GM12891 (cell line): ENCODE measurements at regions not wholly inside any gene's neighbourhood (a gene's known extent, or its start where the extent isn't known, plus 50 kb on each side); places are given as distances from the start of the nearest gene placed in this dataset.
"Not testable (repeated sequence)": the region's sequence is repeated elsewhere in the genome, so short reads cannot be mapped to it uniquely, and the experiment has no call there.

Experiments used
- DNase-seq: peaks from one replicate; pipeline ENCODE4 v3.0.0; 2011; ENCODE audit warnings: low spot score; ENCODE audit not compliant: insufficient read length
- FAIRE-seq: peaks from 2 replicates; lab custom pipeline; 2011; peaks lifted over from hg19 to GRCh38; lab: Jason Lieb, UNC
- PAX5 ChIP-seq: IDR thresholded peaks from 2 replicates; pipeline ENCODE4 v1.6.1; 2011; ENCODE audit warnings: low read length, moderate library complexity, mild to moderate bottlenecking; ENCODE audit not compliant: insufficient read depth, severe bottlenecking
- POLR2A ChIP-seq: IDR thresholded peaks from 2 replicates; pipeline ENCODE4 v1.6.1; 2011; ENCODE audit warnings: low read depth, low read length, control low read depth
- POLR2AphosphoS5 ChIP-seq: IDR thresholded peaks from 2 replicates; pipeline ENCODE4 v1.6.1; 2011; ENCODE audit warnings: low read depth, low read length, control low read depth
- POU2F2 ChIP-seq: IDR thresholded peaks from 2 replicates; pipeline ENCODE4 v1.6.1; 2011; ENCODE audit warnings: low read depth, mild to moderate bottlenecking, control low read depth, low read length, moderate library complexity
- SPI1 ChIP-seq: IDR thresholded peaks from 2 replicates; pipeline ENCODE4 v1.6.1; 2011; ENCODE audit warnings: low read depth, low read length, control low read depth
- TAF1 ChIP-seq: IDR thresholded peaks from 2 replicates; pipeline ENCODE4 v1.6.1; 2011; ENCODE audit warnings: low read depth, low read length, control low read depth

DNA sequence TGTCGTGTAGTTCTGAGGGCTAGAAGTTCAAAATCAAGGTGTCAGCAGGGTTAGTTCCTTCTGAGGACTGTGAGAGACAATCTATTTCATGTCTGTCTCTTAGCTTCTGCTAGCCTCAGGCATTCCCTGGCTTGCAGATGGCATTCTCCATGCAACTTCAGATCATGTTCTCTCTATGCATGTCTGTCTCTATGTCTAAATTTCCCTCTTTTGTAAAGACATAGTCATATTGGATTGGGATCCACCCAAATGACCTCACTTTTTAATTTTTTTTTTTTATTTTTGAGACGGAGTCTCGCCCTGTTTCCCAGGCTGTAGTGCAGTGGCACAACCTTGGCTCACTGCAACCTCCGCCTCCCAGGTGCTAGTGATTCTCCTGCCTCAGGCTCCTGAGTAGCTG, 104.6 kb downstream of the RAP2B start:
- TF ChIP-seq TAF1 = no peak
- TF ChIP-seq SPI1 = no peak
- TF ChIP-seq PAX5 = no peak
- TF ChIP-seq POLR2A = no peak
- TF ChIP-seq POLR2AphosphoS5 = no peak
- TF ChIP-seq POU2F2 = no peak
- FAIRE-seq (no peak), DNase-seq (no peak)

DNA sequence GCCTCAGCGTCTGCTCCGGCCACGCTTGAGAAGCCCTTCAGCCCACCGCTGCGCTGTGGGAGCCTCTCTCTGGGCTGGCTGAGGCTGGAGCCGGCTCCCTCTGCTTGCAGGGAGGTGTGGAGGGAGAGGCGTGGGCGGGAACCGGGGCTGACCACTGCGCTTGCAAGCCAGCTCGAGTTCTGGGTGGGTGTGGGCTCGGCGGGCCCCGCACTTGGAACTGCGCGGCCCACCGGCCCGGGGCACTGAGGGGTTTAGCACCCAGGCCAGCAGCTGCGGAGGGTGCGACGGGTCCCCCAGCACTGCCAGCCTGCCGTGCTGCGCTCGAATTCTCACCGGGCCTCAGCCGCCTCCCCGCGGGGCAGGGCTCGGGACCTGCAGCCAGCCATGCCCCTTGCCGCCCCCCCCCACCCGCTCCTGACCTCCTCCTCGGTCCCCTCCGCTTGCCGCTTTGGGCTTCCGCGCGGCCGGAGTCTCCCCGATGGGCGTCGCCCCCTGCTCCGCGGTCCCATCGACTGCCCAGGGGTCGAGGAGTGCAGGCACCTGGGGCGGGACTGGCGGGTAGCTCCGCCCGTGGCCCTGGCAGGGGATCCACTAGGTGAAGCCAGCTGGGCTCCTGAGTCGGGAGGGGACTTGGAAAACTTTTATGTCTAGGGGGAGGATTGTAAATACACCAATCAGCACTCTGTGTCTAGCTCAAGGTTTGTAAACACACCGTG, 106.7 kb downstream of the RAP2B start:
- TF ChIP-seq POLR2AphosphoS5 = no peak
- TF ChIP-seq TAF1 = no peak
- no peak for TF ChIP-seq PAX5
- TF ChIP-seq POLR2A = no peak
- no peak for TF ChIP-seq SPI1
- TF ChIP-seq POU2F2 = no peak
- FAIRE-seq = no peak
- DNase-seq = no peak

GRCh38 chr3:153269730-153270129, 107.7 kb downstream of the RAP2B start:
- DNase-seq = no peak
- TF ChIP-seq TAF1 (no peak), POU2F2 (no peak), SPI1 (no peak), POLR2A (no peak), POLR2AphosphoS5 (no peak), PAX5 (no peak)
- no peak for FAIRE-seq

DNA sequence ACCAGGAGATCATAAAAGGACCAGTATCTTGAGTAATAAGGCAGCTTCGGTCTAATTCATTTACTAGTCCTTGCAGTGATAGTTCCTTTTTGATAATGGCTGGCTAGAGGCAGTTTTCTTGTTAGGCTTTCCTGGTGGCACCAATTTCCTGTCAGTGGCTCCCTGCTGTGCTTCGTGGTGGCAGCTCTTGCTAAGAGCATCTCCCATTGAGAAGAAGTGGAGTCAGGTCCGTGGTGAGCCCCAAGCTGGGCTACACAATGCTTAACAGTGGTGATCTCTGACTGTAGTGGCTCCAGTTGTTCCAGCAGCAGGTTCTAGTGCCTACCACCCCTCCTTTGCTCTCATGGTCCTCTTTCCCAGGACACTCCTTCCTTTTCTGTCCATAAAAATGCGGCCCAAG, 111.2 kb downstream of the RAP2B start:
- FAIRE-seq (no peak), DNase-seq (no peak)
- TF ChIP-seq TAF1 (no peak), POLR2AphosphoS5 (no peak), POU2F2 (no peak), SPI1 (no peak), PAX5 (no peak), POLR2A (no peak)

- DNase-seq = no peak
- TF ChIP-seq PAX5 (no peak), SPI1 (no peak), POLR2A (no peak), POU2F2 (no peak), POLR2AphosphoS5 (no peak), TAF1 (no peak)
Measured at GRCh38 chr3:153273767-153274435, 111.9 kb downstream of the RAP2B start.

DNA sequence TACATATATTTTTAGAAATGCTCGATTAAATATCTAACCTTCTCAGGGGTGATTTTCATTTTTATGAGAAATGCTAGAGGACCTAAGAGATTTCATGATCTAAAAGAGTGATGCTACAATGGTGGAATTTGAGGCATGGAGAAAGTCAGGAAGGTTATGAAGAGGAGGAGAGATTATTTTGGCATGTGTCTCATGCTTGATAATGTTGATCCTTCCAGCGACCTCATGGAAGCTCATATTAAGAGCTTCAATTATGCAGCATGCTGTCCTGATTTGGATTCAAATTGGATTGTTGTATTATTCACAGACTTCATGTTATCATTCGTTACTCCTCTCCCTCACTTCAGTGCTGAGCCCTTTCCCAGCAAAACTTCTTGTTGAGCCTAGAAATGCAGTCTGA, 112.5 kb downstream of the RAP2B start:
- TF ChIP-seq PAX5 = no peak
- TF ChIP-seq POU2F2 = no peak
- no peak for TF ChIP-seq POLR2AphosphoS5
- no peak for TF ChIP-seq POLR2A
- no peak for TF ChIP-seq TAF1
- TF ChIP-seq SPI1 = no peak
- FAIRE-seq (no peak), DNase-seq (no peak)

More at GRCh38 chr3:153273767-153274435, 111.9 kb downstream of the RAP2B start:
- FAIRE-seq = no peak

GRCh38 chr3:153275514-153275913, 113.5 kb downstream of the RAP2B start:
- TF ChIP-seq POU2F2 (no peak), TAF1 (no peak), SPI1 (no peak), POLR2A (no peak), PAX5 (no peak)
- no peak for DNase-seq
- no peak for FAIRE-seq

DNA sequence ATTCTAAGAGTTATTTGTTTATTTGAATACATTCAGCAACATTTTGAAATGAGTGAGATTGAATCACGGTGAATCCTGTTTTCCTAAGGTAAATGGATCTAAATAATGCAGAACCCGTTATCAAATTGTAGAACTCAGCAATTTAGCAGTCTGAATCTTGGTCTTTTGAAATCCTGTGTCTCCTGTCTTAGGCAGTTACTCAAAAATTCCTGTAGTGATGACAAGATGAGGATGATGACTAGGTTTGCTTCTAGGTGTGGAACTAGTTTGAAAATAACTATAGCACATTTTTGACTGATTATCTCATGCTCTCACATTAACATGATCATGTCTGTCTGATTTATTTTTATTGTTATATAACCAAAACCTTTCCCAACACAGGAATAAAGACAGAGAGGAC, 115.0 kb downstream of the RAP2B start:
- no peak for DNase-seq
- FAIRE-seq = no peak
- no peak for TF ChIP-seq PAX5
- no peak for TF ChIP-seq POLR2A
- TF ChIP-seq TAF1 = no peak
- TF ChIP-seq POU2F2 = no peak
- TF ChIP-seq POLR2AphosphoS5 = no peak
- TF ChIP-seq SPI1 = no peak

DNA sequence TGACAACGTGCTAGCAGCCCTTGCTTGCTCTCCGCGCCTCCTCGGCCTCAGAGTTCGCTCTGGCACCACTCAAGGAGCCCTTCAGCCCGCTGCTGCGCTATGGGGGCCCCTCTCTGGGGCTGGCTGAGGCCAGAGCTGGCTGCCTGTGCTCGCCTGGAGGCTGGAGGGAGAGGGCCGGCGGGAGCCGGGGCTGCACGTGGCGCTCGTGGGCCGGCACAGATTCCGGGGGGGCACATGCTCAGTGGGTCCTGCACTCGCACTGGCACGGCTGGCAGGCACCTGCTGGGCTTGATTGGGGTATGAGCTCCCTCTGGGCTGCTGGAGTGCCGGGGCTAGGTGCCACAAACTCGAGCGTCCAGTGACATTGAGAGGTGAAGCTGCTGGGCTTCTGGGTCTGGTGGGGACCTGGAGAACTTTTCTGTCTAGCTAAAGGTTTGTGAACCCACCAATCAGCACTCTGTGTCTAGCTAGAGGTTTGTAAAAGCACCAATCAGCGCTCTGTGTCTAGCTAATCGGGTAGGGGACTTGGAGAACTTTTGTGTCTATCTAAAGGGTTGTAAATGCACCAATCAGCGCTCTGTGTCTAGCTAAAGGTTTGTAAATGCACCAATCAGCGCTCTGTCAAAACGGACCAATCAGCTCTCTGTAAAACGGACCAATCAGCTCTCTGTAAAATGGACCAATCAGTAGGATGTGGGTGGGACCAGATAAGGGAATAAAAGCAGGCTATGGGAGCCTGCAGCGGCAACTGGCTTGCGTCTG, 119.4 kb downstream of the RAP2B start:
- DNase-seq, FAIRE-seq: not testable (repeated sequence)
